ENCODE measurements at regions not wholly inside any gene's neighbourhood (a gene's known extent, or its start where the extent isn't known, plus 50 kb on each side); places are given as distances from the start of the nearest gene placed in this dataset.

DNA sequence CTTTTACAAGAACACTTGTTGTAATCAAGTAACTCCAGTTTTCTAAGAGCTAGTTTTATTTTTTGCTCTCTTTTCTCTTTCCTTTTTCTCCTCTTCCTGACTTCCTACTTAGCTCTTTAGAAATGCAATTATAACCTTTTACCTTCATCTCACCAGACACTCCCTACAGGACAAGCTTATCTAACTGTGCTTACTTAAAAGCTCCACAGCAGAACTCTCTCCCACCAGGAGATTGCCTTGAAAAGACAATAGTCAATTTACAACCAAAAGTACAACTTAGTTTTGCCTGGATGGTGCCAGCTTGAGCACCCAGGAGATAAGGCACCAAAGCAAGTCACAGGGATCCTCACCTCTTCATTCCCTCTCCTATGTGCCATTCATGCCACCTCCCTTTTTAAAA, 573.8 kb upstream of the LMCD1 start:
- H3K27ac ChIP-seq (ENCODE audit: low read depth, low read length, poor library complexity, severe bottlenecking) = no peak overlapping the region
- H3K4me2 ChIP-seq (ENCODE audit: low read length) = no peak overlapping the region
- H3K9me3 ChIP-seq (ENCODE audit: low read length) = no peaks in the 10 kb centered on the region
- no peaks in the 10 kb centered on the region for H3K9me2 ChIP-seq (ENCODE audit: low read depth, low read length)
- H3K4me3 ChIP-seq (ENCODE audit: low read depth, low read length, poor library complexity, severe bottlenecking) = no peak overlapping the region
- no peaks in the 10 kb centered on the region for H3F3A ChIP-seq (ENCODE audit: insufficient read depth, low read length)
- no peak overlapping the region for H2AFZ ChIP-seq (ENCODE audit: low read length)
- TF ChIP-seq EZH2 (IDR thresholded peaks at IDR 0.05; ENCODE audit: borderline replicate concordance, low read length) = no peak
- TF ChIP-seq, protein P1, sequence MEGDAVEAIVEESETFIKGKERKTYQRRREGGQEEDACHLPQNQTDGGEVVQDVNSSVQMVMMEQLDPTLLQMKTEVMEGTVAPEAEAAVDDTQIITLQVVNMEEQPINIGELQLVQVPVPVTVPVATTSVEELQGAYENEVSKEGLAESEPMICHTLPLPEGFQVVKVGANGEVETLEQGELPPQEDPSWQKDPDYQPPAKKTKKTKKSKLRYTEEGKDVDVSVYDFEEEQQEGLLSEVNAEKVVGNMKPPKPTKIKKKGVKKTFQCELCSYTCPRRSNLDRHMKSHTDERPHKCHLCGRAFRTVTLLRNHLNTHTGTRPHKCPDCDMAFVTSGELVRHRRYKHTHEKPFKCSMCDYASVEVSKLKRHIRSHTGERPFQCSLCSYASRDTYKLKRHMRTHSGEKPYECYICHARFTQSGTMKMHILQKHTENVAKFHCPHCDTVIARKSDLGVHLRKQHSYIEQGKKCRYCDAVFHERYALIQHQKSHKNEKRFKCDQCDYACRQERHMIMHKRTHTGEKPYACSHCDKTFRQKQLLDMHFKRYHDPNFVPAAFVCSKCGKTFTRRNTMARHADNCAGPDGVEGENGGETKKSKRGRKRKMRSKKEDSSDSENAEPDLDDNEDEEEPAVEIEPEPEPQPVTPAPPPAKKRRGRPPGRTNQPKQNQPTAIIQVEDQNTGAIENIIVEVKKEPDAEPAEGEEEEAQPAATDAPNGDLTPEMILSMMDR (IDR thresholded peaks at IDR 0.05; ENCODE audit: low read length) = no peak
- no peaks in the 10 kb centered on the region for H3K27me3 ChIP-seq (ENCODE audit: insufficient read depth, low read length)
- H4K20me1 ChIP-seq (ENCODE audit: insufficient read depth, low read length) = no peaks in the 10 kb centered on the region
- no peaks in the 10 kb centered on the region for H3K4me1 ChIP-seq (ENCODE audit: insufficient read depth, low read length, severe bottlenecking)
- no peaks in the 10 kb centered on the region for H3K79me2 ChIP-seq (ENCODE audit: insufficient read depth, low read length)
- H3K36me3 ChIP-seq (ENCODE audit: insufficient read depth, low read length) = no peaks in the 10 kb centered on the region
- H3K9ac ChIP-seq (ENCODE audit: low read length) = no peak overlapping the region

DNA sequence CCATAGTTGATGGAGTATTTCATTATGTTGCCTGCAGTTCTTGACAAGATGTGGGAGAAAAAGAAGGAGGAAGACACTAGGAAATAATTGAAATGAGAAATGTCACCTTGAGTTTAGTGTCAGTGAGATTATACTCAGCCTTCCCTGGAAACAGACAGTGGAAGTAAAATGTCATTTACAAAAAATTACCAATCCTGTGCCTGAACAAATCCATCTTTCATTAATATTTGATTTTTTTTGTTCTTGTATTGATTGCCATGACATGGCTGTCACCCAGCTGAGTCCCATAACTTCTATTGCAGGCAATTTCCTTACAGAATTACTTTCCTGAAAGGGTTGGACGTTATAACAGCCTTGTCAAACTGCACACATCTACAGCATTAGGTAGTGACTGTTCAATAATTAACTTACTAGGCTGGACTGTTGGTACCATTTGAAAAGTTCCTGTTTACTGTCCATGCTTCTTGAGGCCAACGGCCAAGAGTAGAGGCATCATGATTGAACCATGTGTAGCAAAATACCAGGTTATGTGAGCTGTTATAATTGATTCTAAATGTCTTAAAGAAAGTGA, 572.2 kb upstream of the LMCD1 start:
- Histone ChIP-seq H3K4me1 (ENCODE audit: insufficient read depth, low read length, severe bottlenecking) (no peaks in the 10 kb centered on the region), H3K9me2 (ENCODE audit: low read depth, low read length) (no peaks in the 10 kb centered on the region), H2AFZ (ENCODE audit: low read length) (no peak overlapping the region), H3K4me3 (ENCODE audit: low read depth, low read length, poor library complexity, severe bottlenecking) (no peak overlapping the region), H3K9ac (ENCODE audit: low read length) (no peak overlapping the region), H3F3A (ENCODE audit: insufficient read depth, low read length) (no peaks in the 10 kb centered on the region), H3K4me2 (ENCODE audit: low read length) (no peak overlapping the region), H3K27ac (ENCODE audit: low read depth, low read length, poor library complexity, severe bottlenecking) (no peak overlapping the region), H3K79me2 (ENCODE audit: insufficient read depth, low read length) (no peaks in the 10 kb centered on the region), H3K9me3 (ENCODE audit: low read length) (no peaks in the 10 kb centered on the region), H3K27me3 (ENCODE audit: insufficient read depth, low read length) (no peaks in the 10 kb centered on the region), H3K36me3 (ENCODE audit: insufficient read depth, low read length) (no peaks in the 10 kb centered on the region), H4K20me1 (ENCODE audit: insufficient read depth, low read length) (no peaks in the 10 kb centered on the region)
- TF ChIP-seq, protein P1 (IDR thresholded peaks at IDR 0.05; ENCODE audit: low read length) = no peak
- TF ChIP-seq EZH2 (IDR thresholded peaks at IDR 0.05; ENCODE audit: borderline replicate concordance, low read length) = no peak

DNA sequence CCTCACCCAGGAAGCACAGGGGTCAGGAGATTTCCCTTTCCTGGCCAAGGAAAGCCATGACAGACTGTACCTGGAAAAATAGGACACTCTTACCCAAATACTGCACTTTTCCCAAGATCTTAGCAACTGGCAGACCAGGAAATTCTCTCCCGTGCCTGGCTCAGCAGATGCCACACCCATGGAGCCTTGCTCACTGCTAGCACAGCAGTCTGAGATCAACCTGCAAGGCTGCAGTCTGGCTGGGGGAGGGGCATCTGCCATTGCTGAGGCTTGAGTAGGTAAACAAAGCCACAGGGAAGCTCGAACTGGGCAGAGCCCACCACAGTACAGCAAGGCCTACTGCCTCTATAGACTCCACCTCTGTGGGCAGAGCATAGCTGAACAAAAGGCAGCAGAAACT, 567.3 kb upstream of the LMCD1 start:
- Histone ChIP-seq H3K4me2 (ENCODE audit: low read length) (no peak overlapping the region), H3K4me1 (ENCODE audit: insufficient read depth, low read length, severe bottlenecking) (no peaks in the 10 kb centered on the region), H2AFZ (ENCODE audit: low read length) (no peak overlapping the region), H3F3A (ENCODE audit: insufficient read depth, low read length) (no peaks in the 10 kb centered on the region), H3K9ac (ENCODE audit: low read length) (no peak overlapping the region), H3K36me3 (ENCODE audit: insufficient read depth, low read length) (no peaks in the 10 kb centered on the region), H3K9me3 (ENCODE audit: low read length) (no peaks in the 10 kb centered on the region), H3K79me2 (ENCODE audit: insufficient read depth, low read length) (no peaks in the 10 kb centered on the region), H3K4me3 (ENCODE audit: low read depth, low read length, poor library complexity, severe bottlenecking) (no peak overlapping the region), H3K27me3 (ENCODE audit: insufficient read depth, low read length) (no peaks in the 10 kb centered on the region), H3K27ac (ENCODE audit: low read depth, low read length, poor library complexity, severe bottlenecking) (no peak overlapping the region), H3K9me2 (ENCODE audit: low read depth, low read length) (no peaks in the 10 kb centered on the region), H4K20me1 (ENCODE audit: insufficient read depth, low read length) (no peaks in the 10 kb centered on the region)
- TF ChIP-seq EZH2 (IDR thresholded peaks at IDR 0.05; ENCODE audit: borderline replicate concordance, low read length) = no peak
- TF ChIP-seq, protein P1 (IDR thresholded peaks at IDR 0.05; ENCODE audit: low read length) = no peak

All from OCI-LY1 (cell line).